ENCODE measurements at regions not wholly inside any gene's neighbourhood (a gene's known extent, or its start where the extent isn't known, plus 50 kb on each side); places are given as distances from the start of the nearest gene placed in this dataset.

DNA sequence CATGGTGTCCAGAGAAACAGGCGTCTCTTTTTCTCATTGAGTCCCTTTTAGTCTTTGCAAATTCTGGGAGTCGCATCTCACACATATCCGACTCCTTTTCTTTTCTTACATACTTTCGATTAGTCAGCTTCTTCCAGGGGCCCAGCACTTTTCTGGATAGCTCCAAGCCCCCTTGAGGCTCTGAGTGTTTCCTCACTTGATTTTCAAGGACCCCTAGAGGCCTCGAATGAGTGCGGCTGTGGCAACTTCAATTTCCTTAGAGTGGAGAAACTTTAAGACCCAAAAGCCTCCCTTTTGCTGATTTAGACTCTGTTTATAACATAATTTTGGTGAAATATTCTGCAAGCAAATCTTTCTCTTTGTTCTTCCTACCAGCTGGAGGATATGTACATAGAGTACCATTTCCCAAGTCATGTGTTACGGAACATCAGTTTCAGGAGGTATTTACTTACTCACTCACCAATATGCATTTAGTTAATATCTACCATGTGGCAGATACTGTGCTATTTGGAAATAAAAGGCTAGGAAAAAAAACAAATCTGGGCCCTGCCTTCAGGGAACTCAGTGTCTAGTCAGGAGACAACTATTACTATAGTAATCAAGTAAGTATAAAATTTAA is 555.2 kb downstream of the REEP3 start:
- H3K27me3 Mint-ChIP-seq: peaks cover 7% of the 10 kb centered on the region
- H3K4me3 Mint-ChIP-seq: no peak overlapping the region
- no peak for DNase-seq
- H3K4me1 Mint-ChIP-seq: no peaks in the 10 kb centered on the region
- H3K36me3 Mint-ChIP-seq: no peaks in the 10 kb centered on the region
- H3K9me3 Mint-ChIP-seq: no peaks in the 10 kb centered on the region
- no peak overlapping the region for H3K27ac Mint-ChIP-seq

- H3K9me3 Mint-ChIP-seq: no peaks in the 10 kb centered on the region
- H3K4me1 Mint-ChIP-seq: no peaks in the 10 kb centered on the region
- peaks cover 7% of the 10 kb centered on the region for H3K27me3 Mint-ChIP-seq
- no peak for DNase-seq
- H3K4me3 Mint-ChIP-seq: no peak overlapping the region
- no peaks in the 10 kb centered on the region for H3K36me3 Mint-ChIP-seq
- H3K27ac Mint-ChIP-seq: no peak overlapping the region
These were observed 558.1 kb downstream of the REEP3 start for GRCh38 chr10:64079341-64079740.

- no peak for DNase-seq
- Mint-ChIP-seq H3K36me3 (no peaks in the 10 kb centered on the region), H3K27ac (no peak overlapping the region), H3K4me3 (no peak overlapping the region), H3K9me3 (no peaks in the 10 kb centered on the region), H3K4me1 (no peaks in the 10 kb centered on the region), H3K27me3 (peaks cover 7% of the 10 kb centered on the region)
These were observed 558.9 kb downstream of the REEP3 start for GRCh38 chr10:64080071-64080470.

- H3K4me1 Mint-ChIP-seq: no peaks in the 10 kb centered on the region
- H3K36me3 Mint-ChIP-seq: no peaks in the 10 kb centered on the region
- peaks cover 7% of the 10 kb centered on the region for H3K27me3 Mint-ChIP-seq
- no peaks in the 10 kb centered on the region for H3K9me3 Mint-ChIP-seq
- H3K4me3 Mint-ChIP-seq: no peak overlapping the region
- DNase-seq: no peak
- H3K27ac Mint-ChIP-seq: no peak overlapping the region
These were observed 560.8 kb downstream of the REEP3 start for GRCh38 chr10:64081947-64082482.

GRCh38 chr10:64086083-64086767 is 565.0 kb downstream of the REEP3 start:
- Mint-ChIP-seq H3K4me3 (no peak overlapping the region), H3K27ac (no peak overlapping the region), H3K9me3 (no peaks in the 10 kb centered on the region), H3K27me3 (no peaks in the 10 kb centered on the region), H3K36me3 (no peaks in the 10 kb centered on the region), H3K4me1 (no peaks in the 10 kb centered on the region)
- no peak for DNase-seq

GRCh38 chr10:64089648-64090047 is 568.4 kb downstream of the REEP3 start:
- Mint-ChIP-seq H3K4me1 (no peaks in the 10 kb centered on the region), H3K27ac (no peak overlapping the region), H3K36me3 (no peaks in the 10 kb centered on the region), H3K9me3 (no peaks in the 10 kb centered on the region), H3K27me3 (no peaks in the 10 kb centered on the region), H3K4me3 (no peak overlapping the region)
- no peak for DNase-seq

DNA sequence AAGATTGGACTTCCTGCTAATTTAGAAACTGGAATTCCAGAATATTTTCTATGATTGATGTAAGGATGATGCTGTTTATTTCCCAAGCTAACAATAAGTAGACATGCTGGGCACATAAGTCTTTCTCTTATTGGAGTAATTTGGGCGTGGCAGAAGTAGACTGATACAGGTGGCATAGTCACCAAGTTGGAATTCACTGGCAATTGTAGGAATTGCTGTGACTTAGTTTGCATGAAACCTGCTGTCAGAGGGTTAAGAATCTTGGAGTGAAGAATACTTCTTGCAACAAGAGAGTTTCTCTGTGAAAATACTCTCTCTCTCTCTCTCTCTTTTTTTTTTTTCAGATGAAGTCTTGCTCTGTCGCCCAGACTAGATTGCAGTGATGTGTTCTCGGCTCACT is 569.7 kb downstream of the REEP3 start:
- Mint-ChIP-seq H3K36me3 (no peaks in the 10 kb centered on the region), H3K9me3 (no peaks in the 10 kb centered on the region), H3K27ac (no peak overlapping the region), H3K4me3 (no peak overlapping the region), H3K27me3 (no peaks in the 10 kb centered on the region), H3K4me1 (no peaks in the 10 kb centered on the region)
- no peak for DNase-seq

DNA sequence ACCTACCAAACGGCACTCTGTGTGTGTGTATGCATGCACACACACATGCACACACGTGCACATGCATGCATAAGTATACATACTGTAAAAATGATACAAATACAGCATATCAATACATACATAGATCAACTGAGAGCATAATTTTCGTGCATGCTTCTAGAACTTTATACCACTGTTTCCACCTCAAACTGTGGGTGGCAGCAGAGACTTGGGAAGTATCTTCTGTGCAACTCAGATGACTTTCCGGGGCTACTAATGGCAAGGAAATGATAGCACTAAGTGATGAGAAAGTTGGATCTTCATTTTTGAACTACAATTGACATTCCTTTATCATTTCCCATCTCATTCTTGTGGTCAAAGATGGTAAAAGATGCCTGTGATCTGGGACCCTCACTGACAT is 570.7 kb downstream of the REEP3 start:
- Mint-ChIP-seq H3K27me3 (no peaks in the 10 kb centered on the region), H3K9me3 (no peaks in the 10 kb centered on the region), H3K36me3 (no peaks in the 10 kb centered on the region), H3K4me1 (no peaks in the 10 kb centered on the region), H3K4me3 (no peak overlapping the region), H3K27ac (no peak overlapping the region)
- no peak for DNase-seq

DNA sequence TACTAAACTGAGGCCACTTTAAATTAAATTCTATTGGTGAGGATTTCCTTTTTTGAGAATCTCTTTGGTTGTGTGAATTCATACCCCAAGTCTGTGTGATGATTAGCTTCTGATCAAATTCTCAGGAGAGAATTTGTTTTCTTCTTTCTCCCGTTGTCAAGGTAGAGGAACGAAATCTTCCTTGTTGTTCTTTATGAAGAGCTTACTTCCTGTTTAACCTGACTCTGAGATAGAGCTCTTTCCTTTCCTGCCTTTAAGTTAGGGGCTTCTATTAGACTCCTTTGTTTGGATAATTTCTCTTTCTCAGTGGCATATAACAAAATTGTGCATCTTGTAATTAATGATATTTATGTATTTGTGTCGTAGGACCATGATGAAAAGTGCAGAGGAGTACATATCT is 572.1 kb downstream of the REEP3 start:
- Mint-ChIP-seq H3K36me3 (no peaks in the 10 kb centered on the region), H3K9me3 (no peaks in the 10 kb centered on the region), H3K27me3 (no peaks in the 10 kb centered on the region), H3K4me1 (no peaks in the 10 kb centered on the region), H3K27ac (no peak overlapping the region), H3K4me3 (no peak overlapping the region)
- DNase-seq: no peak

GRCh38 chr10:64093946-64094535 is 572.8 kb downstream of the REEP3 start:
- no peak overlapping the region for H3K27ac Mint-ChIP-seq
- no peak overlapping the region for H3K4me3 Mint-ChIP-seq
- no peaks in the 10 kb centered on the region for H3K27me3 Mint-ChIP-seq
- no peak for DNase-seq
- H3K36me3 Mint-ChIP-seq: no peaks in the 10 kb centered on the region
- H3K9me3 Mint-ChIP-seq: no peaks in the 10 kb centered on the region
- H3K4me1 Mint-ChIP-seq: no peaks in the 10 kb centered on the region

DNA sequence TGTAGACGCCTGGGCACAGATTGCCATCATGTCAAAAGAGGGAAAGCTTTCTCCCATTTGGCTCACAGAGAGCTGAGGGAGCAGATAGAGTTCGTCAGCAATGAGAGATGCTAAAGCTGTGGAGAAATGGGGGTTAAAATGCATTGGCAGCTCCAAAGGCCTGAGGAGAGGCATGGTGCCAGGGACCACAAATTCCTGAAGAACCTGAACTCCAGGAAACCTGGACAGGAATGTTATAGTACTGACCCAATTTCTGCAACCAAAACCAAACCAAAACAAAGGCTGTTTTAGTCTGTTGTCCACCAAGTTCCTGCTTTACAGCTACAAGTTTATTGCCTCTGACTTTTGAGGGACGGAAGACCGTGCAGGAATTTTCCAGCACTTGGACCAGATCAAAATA is 575.7 kb downstream of the REEP3 start:
- Mint-ChIP-seq H3K27me3 (no peaks in the 10 kb centered on the region), H3K9me3 (no peaks in the 10 kb centered on the region), H3K4me1 (no peaks in the 10 kb centered on the region), H3K36me3 (no peaks in the 10 kb centered on the region), H3K27ac (no peak overlapping the region), H3K4me3 (no peak overlapping the region)
- no peak for DNase-seq

DNA sequence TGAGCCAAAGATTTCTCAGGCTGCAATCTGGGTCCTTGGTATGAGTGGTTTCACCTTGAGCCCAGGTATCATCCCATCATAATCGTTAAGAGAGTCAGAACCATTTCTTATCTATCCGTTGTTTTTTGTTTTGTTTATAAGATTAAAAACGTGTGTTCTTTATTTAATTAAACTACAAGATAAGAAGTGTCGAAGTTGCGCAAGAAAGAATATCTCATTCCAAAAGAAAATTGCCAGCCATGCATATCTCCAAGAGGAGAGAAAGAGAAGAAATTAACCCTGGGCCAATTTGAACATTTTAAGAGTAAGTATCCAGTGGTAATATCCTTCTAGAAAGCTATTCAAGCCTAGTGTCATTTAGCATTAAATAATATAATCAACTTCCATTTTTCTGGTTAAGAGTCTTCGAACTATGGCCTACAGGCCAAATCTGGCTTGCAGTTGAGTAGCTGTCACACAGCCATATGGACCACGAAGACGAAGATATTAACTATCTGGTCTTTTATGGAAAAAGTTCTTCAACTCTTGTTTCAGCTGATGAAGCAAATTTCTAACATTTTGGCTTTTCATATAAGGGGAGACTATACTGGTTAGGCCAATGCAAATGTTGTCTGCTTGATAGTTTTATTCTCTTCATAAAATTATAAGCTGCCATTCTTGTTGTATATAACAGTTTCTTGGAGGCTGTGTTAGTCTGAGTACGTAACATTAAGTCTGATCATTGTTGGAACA is 576.4 kb downstream of the REEP3 start:
- Mint-ChIP-seq H3K4me3 (no peak overlapping the region), H3K27me3 (no peaks in the 10 kb centered on the region), H3K4me1 (no peaks in the 10 kb centered on the region), H3K9me3 (no peaks in the 10 kb centered on the region), H3K36me3 (no peaks in the 10 kb centered on the region), H3K27ac (no peak overlapping the region)
- no peak for DNase-seq

DNA sequence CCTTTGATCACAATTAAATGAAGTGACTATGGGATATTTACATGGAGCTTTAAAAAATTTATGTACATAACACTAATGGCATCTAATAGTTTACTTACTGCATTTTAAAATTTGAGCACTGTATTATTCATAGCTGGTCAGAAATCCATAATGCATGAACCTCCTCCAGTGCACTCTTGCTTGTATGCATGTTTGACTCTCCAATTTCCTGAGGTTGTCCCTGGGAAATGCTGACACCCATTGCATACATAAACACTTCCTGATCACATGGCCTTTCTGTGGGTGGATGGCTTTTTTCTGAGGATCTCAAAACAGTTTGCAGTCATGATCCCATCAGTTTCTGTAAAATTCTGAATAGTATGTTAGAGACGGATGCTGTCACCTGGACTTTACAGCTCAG is 577.8 kb downstream of the REEP3 start:
- H3K27ac Mint-ChIP-seq: no peak overlapping the region
- H3K4me1 Mint-ChIP-seq: no peaks in the 10 kb centered on the region
- no peak for DNase-seq
- no peaks in the 10 kb centered on the region for H3K27me3 Mint-ChIP-seq
- H3K36me3 Mint-ChIP-seq: no peaks in the 10 kb centered on the region
- no peaks in the 10 kb centered on the region for H3K9me3 Mint-ChIP-seq
- H3K4me3 Mint-ChIP-seq: no peak overlapping the region

DNA sequence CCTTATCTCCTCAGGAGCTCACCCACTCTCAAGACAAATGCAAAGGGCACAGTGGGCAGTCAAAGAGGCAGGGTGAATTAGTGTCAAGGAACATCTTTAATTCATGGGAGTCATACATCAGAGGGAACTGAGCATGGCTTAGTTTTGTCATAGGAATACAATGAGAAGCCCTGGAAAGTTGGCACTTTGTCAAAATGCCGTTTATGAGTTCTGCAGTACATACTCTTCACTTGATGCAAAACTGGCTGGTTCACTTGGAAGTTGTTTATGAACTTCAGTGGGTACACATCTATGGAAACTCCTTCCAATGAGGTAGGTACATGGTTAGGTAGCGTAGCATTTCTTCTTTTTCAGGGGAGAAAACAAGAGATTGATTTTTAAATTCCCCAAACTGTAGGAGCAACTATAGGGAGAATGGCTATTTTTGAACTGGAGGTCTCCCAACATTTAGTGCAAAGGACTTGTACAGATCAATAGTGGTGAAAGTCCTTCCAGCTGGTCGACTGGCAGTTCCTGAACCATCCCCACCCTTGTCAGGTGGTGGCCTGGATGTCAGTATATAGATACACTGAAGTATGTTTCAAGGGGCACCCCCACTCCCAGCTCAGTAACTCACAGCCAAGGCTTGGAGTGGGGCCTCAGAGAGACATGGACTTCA is 580.5 kb downstream of the REEP3 start:
- Mint-ChIP-seq H3K4me3 (no peak overlapping the region), H3K36me3 (no peaks in the 10 kb centered on the region), H3K27me3 (no peaks in the 10 kb centered on the region), H3K27ac (no peak overlapping the region), H3K4me1 (no peaks in the 10 kb centered on the region), H3K9me3 (no peaks in the 10 kb centered on the region)
- no peak for DNase-seq

DNA sequence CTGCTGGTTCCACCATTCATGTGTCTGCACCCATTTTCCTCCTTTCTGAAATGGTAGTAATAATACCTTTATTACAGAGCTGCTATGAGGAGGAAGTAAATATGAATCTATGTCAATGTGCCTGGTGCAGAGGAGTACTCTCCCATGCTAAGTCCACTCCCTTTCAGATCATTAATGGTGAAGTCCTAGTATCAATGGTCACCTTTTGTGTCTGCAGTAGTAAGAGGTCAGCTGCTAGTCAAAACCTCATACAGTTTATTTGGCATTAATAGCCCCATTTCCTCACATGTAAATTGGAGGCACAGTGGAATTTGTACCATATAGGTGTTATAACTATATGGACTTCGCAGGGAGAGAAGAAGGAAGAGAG is 581.0 kb downstream of the REEP3 start:
- H3K27me3 Mint-ChIP-seq: no peaks in the 10 kb centered on the region
- DNase-seq: no peak
- H3K4me1 Mint-ChIP-seq: no peaks in the 10 kb centered on the region
- H3K36me3 Mint-ChIP-seq: no peaks in the 10 kb centered on the region
- no peaks in the 10 kb centered on the region for H3K9me3 Mint-ChIP-seq
- H3K27ac Mint-ChIP-seq: no peak overlapping the region
- H3K4me3 Mint-ChIP-seq: no peak overlapping the region
